Fibroblast of villous mesenchyme (primary cell): ENCODE measurements at regions not wholly inside any gene's neighbourhood (a gene's known extent, or its start where the extent isn't known, plus 50 kb on each side); places are given as distances from the start of the nearest gene placed in this dataset.

ENCODE experiments used
- DNase-seq: peaks from one replicate; pipeline ENCODE4 v3.0.0-alpha.2; 2010; ENCODE audit warnings: low read depth
- H3K4me3 ChIP-seq: 2 replicates; pipeline ENCODE4 v1.5.1; 2011; ENCODE audit warnings: low read depth, mild to moderate bottlenecking, low read length
- CTCF ChIP-seq: IDR thresholded peaks from 2 replicates; pipeline ENCODE4 v1.5.1; 2012; ENCODE audit warnings: low read depth, mild to moderate bottlenecking, low read length; ENCODE audit not compliant: insufficient read depth

- no peak for DNase-seq
- TF ChIP-seq CTCF: no peak
- H3K4me3 ChIP-seq: no peak overlapping the region
These were observed 894.4 kb downstream of the TBC1D22A start for GRCh38 chr22:47656806-47657205.

GRCh38 chr22:47655930-47656329 is 893.5 kb downstream of the TBC1D22A start:
- H3K4me3 ChIP-seq: no peak overlapping the region
- DNase-seq: no peak
- TF ChIP-seq CTCF: no peak

- DNase-seq: no peak
These were observed 892.6 kb downstream of the TBC1D22A start for GRCh38 chr22:47654922-47655491.

GRCh38 chr22:47653921-47654320 is 891.5 kb downstream of the TBC1D22A start:
- TF ChIP-seq CTCF: no peak
- no peak for DNase-seq

More at GRCh38 chr22:47654922-47655491, 892.6 kb downstream of the TBC1D22A start:
- no peak for TF ChIP-seq CTCF
- no peak overlapping the region for H3K4me3 ChIP-seq

GRCh38 chr22:47651216-47651987 is 889.0 kb downstream of the TBC1D22A start:
- no peak for TF ChIP-seq CTCF
- DNase-seq: no peak
- H3K4me3 ChIP-seq: no peak overlapping the region

More at GRCh38 chr22:47653921-47654320, 891.5 kb downstream of the TBC1D22A start:
- no peak overlapping the region for H3K4me3 ChIP-seq

- DNase-seq: no peak
- H3K4me3 ChIP-seq: no peak overlapping the region
- TF ChIP-seq CTCF: no peak
These were observed 885.3 kb downstream of the TBC1D22A start for GRCh38 chr22:47647720-47648119.
